NCI-H524 treated with DMSO at 0.1 percent for 48 hours (cell line): ENCODE measurements at regions not wholly inside any gene's neighbourhood (a gene's known extent, or its start where the extent isn't known, plus 50 kb on each side); places are given as distances from the start of the nearest gene placed in this dataset.

Experiments used
- DNase-seq: peaks from one replicate; lab custom pipeline; 2025; lab: John Stamatoyannopoulos, UW

GRCh38 chr14:104462651-104463630 lies 116.6 kb upstream of the C14orf180 start:
- DNase-seq, result no peak

DNA sequence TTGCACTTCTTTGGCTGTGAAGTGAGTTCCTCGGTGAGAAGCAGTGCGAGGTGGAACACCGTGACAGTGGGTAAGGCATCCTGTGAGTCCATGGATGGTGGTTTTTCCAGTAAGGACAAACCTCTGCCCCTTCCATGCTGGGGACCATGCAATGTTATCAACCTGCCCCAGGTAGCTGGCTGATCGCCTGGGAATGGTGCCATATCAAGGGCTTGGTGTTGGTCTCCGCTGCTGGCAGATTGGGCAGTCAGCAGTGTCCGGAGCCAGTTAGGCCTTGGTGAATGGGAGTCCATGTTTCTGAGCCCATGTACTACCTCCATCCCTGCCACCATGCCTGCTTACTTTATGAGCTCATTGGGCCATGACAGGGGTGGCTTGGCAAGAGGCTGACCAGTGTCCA lies 114.7 kb upstream of the C14orf180 start:
- no peak for DNase-seq

- no peak for DNase-seq
These were observed 113.8 kb upstream of the C14orf180 start for GRCh38 chr14:104465482-104466390.

- no peak for DNase-seq
These were observed 112.3 kb upstream of the C14orf180 start for GRCh38 chr14:104467236-104467635.

- DNase-seq, result no peak
These were observed 111.9 kb upstream of the C14orf180 start for GRCh38 chr14:104467641-104468040.

DNA sequence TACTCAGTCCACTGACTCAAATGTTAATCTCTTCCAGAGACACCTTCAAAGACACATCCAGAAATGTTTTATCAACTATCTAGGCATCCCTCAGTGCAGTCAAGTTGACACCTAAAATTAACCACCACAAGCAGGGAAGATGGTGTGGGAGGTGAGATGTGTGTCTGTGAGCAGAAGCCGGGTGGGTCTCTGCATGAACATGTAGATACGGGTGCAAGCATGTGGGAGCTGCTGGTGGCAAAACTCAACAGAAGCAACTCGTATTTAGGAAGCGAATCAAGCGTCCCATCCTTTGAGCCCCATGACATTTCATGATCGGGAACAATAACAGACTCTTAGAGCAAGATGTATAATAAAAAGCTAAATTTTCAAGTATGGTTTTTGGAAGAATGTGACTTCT lies 110.0 kb upstream of the C14orf180 start:
- no peak for DNase-seq

GRCh38 chr14:104470588-104470987 lies 109.0 kb upstream of the C14orf180 start:
- DNase-seq, result no peak

GRCh38 chr14:104471114-104471513 lies 108.5 kb upstream of the C14orf180 start:
- no peak for DNase-seq

DNA sequence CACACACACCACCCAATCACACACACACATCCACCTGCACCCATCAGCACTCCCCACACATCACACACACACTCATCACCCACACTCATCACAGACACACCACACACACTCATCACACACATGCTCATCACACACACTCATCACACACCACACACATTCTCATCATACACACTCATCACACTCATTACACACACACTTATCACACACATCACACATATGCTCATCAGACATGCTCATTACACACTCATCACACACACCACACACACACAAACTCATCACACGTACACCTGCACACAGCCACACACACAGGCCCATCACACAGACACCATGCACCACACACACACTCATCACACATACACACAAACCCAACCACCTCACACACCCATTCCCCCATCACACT lies 107.5 kb upstream of the C14orf180 start:
- DNase-seq, result no peak

- DNase-seq, result no peak
These were observed 106.9 kb upstream of the C14orf180 start for GRCh38 chr14:104472536-104473243.

- DNase-seq, result no peak
These were observed 106.4 kb upstream of the C14orf180 start for GRCh38 chr14:104473244-104473565.

- no peak for DNase-seq
These were observed 105.7 kb upstream of the C14orf180 start for GRCh38 chr14:104473649-104474494.

DNA sequence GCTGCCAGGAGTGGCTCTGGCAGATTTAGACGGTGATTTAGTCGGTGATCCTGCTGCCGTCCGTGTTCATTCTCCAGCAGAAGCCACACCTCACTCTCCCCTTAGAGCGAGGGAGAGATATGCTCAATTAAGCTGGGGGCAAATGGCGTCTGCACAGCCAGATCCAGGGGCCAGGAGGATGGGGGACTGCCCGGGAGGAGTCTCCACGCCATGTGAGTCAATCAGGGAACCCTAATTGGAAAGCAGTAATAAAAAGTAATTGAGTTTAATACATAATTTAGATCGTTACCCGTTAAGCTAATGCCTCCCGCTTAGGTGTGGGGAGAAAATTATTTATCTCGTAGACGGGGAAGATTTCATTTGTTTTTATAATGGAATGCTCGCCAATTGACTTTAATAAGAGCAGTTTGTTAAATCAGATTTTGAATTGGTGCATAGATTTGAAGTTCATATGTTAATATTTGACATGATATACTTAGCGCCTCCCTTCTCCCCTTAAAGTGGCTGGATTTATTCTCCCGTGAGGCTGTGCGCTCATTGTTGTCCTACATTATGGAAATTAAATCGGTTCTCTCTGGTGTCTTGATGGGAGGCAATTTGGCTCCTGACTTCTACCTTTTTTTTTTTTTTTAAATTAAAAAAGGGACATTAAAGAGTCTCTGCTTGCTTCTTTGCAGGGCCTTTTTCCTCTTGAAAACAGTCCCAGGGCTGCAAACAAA lies 104.9 kb upstream of the C14orf180 start:
- no peak for DNase-seq

- DNase-seq, result no peak
These were observed 104.3 kb upstream of the C14orf180 start for GRCh38 chr14:104475256-104475655.

GRCh38 chr14:104475802-104476201 lies 103.8 kb upstream of the C14orf180 start:
- DNase-seq, result no peak

GRCh38 chr14:104476437-104476836 lies 103.1 kb upstream of the C14orf180 start:
- no peak for DNase-seq

- no peak for DNase-seq
These were observed 102.4 kb upstream of the C14orf180 start for GRCh38 chr14:104477117-104477623.

DNA sequence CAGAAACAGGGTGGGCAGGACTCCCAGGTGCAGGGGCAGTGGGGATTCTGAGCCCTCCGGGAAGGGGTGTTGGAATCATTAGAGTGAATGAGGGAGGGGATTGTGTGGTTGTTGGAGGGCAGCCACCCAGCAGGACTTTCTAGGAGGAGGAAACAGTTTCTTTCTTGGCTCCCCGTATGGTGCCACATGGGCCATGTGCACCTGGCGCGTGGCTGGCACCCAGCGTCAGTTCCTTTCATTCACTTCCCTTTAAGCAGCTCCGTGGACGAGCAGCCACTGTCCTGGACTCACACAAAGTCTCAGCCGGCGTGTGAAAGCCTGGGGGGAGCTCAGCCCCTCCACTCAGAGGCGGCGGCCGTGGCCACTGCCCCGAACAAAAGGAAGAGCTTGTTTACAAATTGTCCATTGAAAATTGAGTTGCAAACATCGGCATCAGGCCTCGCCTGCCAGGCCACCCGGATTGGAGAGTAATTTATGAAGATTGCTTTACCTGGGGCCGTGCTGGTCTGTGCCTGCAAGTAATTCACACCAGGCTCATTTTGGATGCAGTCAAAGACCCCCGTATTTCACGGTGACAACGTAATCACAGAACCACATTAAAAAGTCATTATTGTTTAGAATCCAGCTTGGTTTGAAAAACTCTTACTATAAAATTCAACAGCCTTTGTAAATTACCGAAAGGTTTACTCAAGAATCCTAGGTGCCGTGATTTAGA lies 101.7 kb upstream of the C14orf180 start:
- no peak for DNase-seq

GRCh38 chr14:104478656-104479055 lies 100.9 kb upstream of the C14orf180 start:
- DNase-seq, result no peak

GRCh38 chr14:104479901-104480300 lies 99.7 kb upstream of the C14orf180 start:
- DNase-seq, result no peak
